B cell (primary cell): ENCODE measurements at regions not wholly inside any gene's neighbourhood (a gene's known extent, or its start where the extent isn't known, plus 50 kb on each side); places are given as distances from the start of the nearest gene placed in this dataset.

Experiments used
- EZH2 ChIP-seq: IDR thresholded peaks from 2 replicates; pipeline ENCODE4 v1.6.1; 2012; ENCODE audit warnings: borderline replicate concordance, low read depth, mild to moderate bottlenecking, moderate library complexity, low read length; ENCODE audit not compliant: insufficient read depth, poor library complexity, severe bottlenecking
- TF ChIP-seq, protein P1 (sequence below): fragments of 200-600 bp; IDR thresholded peaks from one replicate; pipeline ENCODE4 v1.8.0; 2022; ENCODE audit warnings: antibody characterized with exemption, mild to moderate bottlenecking

DNA sequence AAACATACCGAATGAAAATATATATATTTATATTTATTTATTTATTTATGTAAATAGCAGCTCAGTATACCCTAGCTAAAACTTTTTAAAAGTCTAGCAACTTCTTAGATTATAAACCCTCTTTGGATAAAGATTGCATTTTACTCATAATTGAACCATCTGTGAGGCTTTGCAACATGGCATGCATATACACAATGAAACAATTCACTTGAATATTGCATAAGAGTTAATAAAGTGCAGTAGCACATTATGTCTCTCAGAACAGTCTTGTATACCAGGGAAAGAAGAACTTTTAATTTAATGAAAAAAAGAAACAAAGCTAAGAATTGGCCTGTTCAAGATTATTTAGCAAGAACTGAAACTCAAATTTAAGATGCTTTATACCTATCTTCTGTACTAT, 1363.9 kb upstream of the ADGRL2 start:
- TF ChIP-seq, protein P1, sequence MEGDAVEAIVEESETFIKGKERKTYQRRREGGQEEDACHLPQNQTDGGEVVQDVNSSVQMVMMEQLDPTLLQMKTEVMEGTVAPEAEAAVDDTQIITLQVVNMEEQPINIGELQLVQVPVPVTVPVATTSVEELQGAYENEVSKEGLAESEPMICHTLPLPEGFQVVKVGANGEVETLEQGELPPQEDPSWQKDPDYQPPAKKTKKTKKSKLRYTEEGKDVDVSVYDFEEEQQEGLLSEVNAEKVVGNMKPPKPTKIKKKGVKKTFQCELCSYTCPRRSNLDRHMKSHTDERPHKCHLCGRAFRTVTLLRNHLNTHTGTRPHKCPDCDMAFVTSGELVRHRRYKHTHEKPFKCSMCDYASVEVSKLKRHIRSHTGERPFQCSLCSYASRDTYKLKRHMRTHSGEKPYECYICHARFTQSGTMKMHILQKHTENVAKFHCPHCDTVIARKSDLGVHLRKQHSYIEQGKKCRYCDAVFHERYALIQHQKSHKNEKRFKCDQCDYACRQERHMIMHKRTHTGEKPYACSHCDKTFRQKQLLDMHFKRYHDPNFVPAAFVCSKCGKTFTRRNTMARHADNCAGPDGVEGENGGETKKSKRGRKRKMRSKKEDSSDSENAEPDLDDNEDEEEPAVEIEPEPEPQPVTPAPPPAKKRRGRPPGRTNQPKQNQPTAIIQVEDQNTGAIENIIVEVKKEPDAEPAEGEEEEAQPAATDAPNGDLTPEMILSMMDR = no peak
- no peak for TF ChIP-seq EZH2
